ENCODE measurements at regions not wholly inside any gene's neighbourhood (a gene's known extent, or its start where the extent isn't known, plus 50 kb on each side); places are given as distances from the start of the nearest gene placed in this dataset.

- no peak overlapping the region for H3K9ac ChIP-seq (ENCODE audit: extremely low read depth, insufficient read length, low read length)
- H3T11ph ChIP-seq (ENCODE audit: low read length): no peak overlapping the region
- H2BK20ac ChIP-seq (ENCODE audit: low read depth, low read length, poor library complexity, severe bottlenecking): no peak overlapping the region
- H3K23ac ChIP-seq (ENCODE audit: insufficient read length, low read depth, low read length): no peak overlapping the region
- H3K4me2 ChIP-seq (ENCODE audit: insufficient read depth, insufficient read length, low read length): no peak overlapping the region
- no peak overlapping the region for H2BK12ac ChIP-seq (ENCODE audit: insufficient read length, low read depth, low read length)
- H3K27ac ChIP-seq (ENCODE audit: insufficient read length, low read depth, low read length): no peak overlapping the region
- no peak overlapping the region for H2BK5ac ChIP-seq (ENCODE audit: insufficient read length, low read length)
- H3K79me1 ChIP-seq (ENCODE audit: insufficient read depth, low read depth, low read length, poor library complexity, severe bottlenecking): no peaks in the 10 kb centered on the region
- no peak overlapping the region for H2BK120ac ChIP-seq (ENCODE audit: low read depth, low read length, poor library complexity, severe bottlenecking)
- no peak overlapping the region for H2BK15ac ChIP-seq (ENCODE audit: low read depth, low read length)
- no peaks in the 10 kb centered on the region for H3K27me3 Mint-ChIP-seq (ENCODE audit: low read depth)
- no peaks in the 10 kb centered on the region for H3K9me3 Mint-ChIP-seq
- H4K8ac ChIP-seq (replicated peaks; ENCODE audit: insufficient read length, low read depth, low read length): no peak overlapping the region
- H3K36me3 Mint-ChIP-seq (ENCODE audit: insufficient read depth in 1 of 3, low read depth in 3 of 3): no peaks in the 10 kb centered on the region
- no peak overlapping the region for H3K4me3 Mint-ChIP-seq
- H4K91ac ChIP-seq (ENCODE audit: insufficient read length, low read depth, low read length): no peak overlapping the region
- DNase-seq: no peak
- TF ChIP-seq, protein P1, sequence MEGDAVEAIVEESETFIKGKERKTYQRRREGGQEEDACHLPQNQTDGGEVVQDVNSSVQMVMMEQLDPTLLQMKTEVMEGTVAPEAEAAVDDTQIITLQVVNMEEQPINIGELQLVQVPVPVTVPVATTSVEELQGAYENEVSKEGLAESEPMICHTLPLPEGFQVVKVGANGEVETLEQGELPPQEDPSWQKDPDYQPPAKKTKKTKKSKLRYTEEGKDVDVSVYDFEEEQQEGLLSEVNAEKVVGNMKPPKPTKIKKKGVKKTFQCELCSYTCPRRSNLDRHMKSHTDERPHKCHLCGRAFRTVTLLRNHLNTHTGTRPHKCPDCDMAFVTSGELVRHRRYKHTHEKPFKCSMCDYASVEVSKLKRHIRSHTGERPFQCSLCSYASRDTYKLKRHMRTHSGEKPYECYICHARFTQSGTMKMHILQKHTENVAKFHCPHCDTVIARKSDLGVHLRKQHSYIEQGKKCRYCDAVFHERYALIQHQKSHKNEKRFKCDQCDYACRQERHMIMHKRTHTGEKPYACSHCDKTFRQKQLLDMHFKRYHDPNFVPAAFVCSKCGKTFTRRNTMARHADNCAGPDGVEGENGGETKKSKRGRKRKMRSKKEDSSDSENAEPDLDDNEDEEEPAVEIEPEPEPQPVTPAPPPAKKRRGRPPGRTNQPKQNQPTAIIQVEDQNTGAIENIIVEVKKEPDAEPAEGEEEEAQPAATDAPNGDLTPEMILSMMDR (conservative IDR thresholded peaks at IDR 0.05): no peak
- H3K14ac ChIP-seq (ENCODE audit: insufficient read depth, low read length): no peak overlapping the region
- H4K5ac ChIP-seq (ENCODE audit: insufficient read length, low read depth, low read length): no peak overlapping the region
- no CpG with 5 or more reads among the region's 4 CpGs for WGBS (ENCODE audit: extremely low coverage, insufficient read length, low lambda C conversion rate)
- no peaks in the 10 kb centered on the region for H4K20me1 ChIP-seq (ENCODE audit: control insufficient read depth, insufficient read depth, insufficient read length)
- H2AFZ ChIP-seq (ENCODE audit: low read length): no peak overlapping the region
- no peaks in the 10 kb centered on the region for H3K79me2 ChIP-seq (ENCODE audit: insufficient read depth, low read length)
- H3K27me3 ChIP-seq (ENCODE audit: insufficient read depth, low read length): no peaks in the 10 kb centered on the region
- peak overlapping the region in 1 of 3 experiments; percentile 30; a peak in 1 of 7 replicates for H3K27ac Mint-ChIP-seq
- H3K56ac ChIP-seq (ENCODE audit: insufficient read length, low read depth, low read length): no peak overlapping the region
- H3K9me3 ChIP-seq (ENCODE audit: control insufficient read depth, low read depth, low read length): no peaks in the 10 kb centered on the region
- peaks cover 3% of the 10 kb centered on the region; the same call in 1 of the 2 replicates for H3K4me1 ChIP-seq (ENCODE audit: insufficient read depth, low read length)
- H3K23me2 ChIP-seq (ENCODE audit: insufficient read length, low read depth, low read length, poor library complexity, severe bottlenecking): no peaks in the 10 kb centered on the region
- no peak overlapping the region for H3K18ac ChIP-seq (ENCODE audit: insufficient read length, low read depth, low read length)
- no peak overlapping the region for H3K4ac ChIP-seq (ENCODE audit: low read depth, low read length)
- H3K4me1 Mint-ChIP-seq: peaks cover 34 to 39% of the 10 kb centered on the region in 2 experiments
- H2AK5ac ChIP-seq (ENCODE audit: insufficient read length, low read length): no peak overlapping the region
These were observed 321.5 kb downstream of the BRINP1 start for GRCh38 chr9:119047513-119048307.

All from H9 (cell line).